H9 (cell line): ENCODE measurements at regions not wholly inside any gene's neighbourhood (a gene's known extent, or its start where the extent isn't known, plus 50 kb on each side); places are given as distances from the start of the nearest gene placed in this dataset.

Source experiments
- DNase-seq: peaks from one replicate; pipeline ENCODE4 v3.0.0-alpha.2; 2017
- H2AFZ ChIP-seq: one replicate; pipeline ENCODE4 v1.6.1; 2013; ENCODE audit warnings: mild to moderate bottlenecking, low read length, control low read depth, moderate library complexity
- H2AK5ac ChIP-seq: 2 replicates; pipeline ENCODE4 v1.6.1; 2013; ENCODE audit warnings: low read length, control low read depth, mixed read lengths; ENCODE audit not compliant: insufficient read length
- H2BK120ac ChIP-seq: one replicate; pipeline ENCODE4 v1.6.1; 2013; ENCODE audit warnings: low read depth, mild to moderate bottlenecking, low read length, control low read depth, inconsistent platforms; ENCODE audit not compliant: poor library complexity, severe bottlenecking
- H2BK12ac ChIP-seq: 2 replicates; pipeline ENCODE4 v1.6.1; 2013; ENCODE audit warnings: low read length, control low read depth, mixed read lengths, low read depth; ENCODE audit not compliant: insufficient read length
- H2BK15ac ChIP-seq: 2 replicates; pipeline ENCODE4 v1.6.1; 2013; ENCODE audit warnings: low read depth, low read length, control low read depth
- H2BK20ac ChIP-seq: one replicate; pipeline ENCODE4 v1.6.1; 2013; ENCODE audit warnings: low read depth, mild to moderate bottlenecking, low read length, control low read depth, inconsistent platforms; ENCODE audit not compliant: poor library complexity, severe bottlenecking
- H2BK5ac ChIP-seq: 2 replicates; pipeline ENCODE4 v1.6.1; 2013; ENCODE audit warnings: low read length, control low read depth, mixed read lengths; ENCODE audit not compliant: insufficient read length
- H3K14ac ChIP-seq: 2 replicates; pipeline ENCODE4 v1.6.1; 2013; ENCODE audit warnings: low read length, control low read depth; ENCODE audit not compliant: insufficient read depth
- H3K18ac ChIP-seq: 2 replicates; pipeline ENCODE4 v1.6.1; 2013; ENCODE audit warnings: low read depth, mild to moderate bottlenecking, mixed read lengths, low read length, control low read depth; ENCODE audit not compliant: insufficient read length
- H3K23ac ChIP-seq: 2 replicates; pipeline ENCODE4 v1.6.1; 2013; ENCODE audit warnings: low read length, control low read depth, mixed read lengths, low read depth; ENCODE audit not compliant: insufficient read length
- H3K23me2 ChIP-seq: 2 replicates; pipeline ENCODE4 v1.6.1; 2013; ENCODE audit warnings: low read depth, mild to moderate bottlenecking, mixed read lengths, low read length, control low read depth; ENCODE audit not compliant: insufficient read length, poor library complexity, severe bottlenecking
- H3K27ac ChIP-seq: 2 replicates; pipeline ENCODE4 v1.5.1; 2013; ENCODE audit warnings: low read length, control low read depth, mixed read lengths, low read depth; ENCODE audit not compliant: insufficient read length
- H3K27me3 ChIP-seq: 2 replicates; pipeline ENCODE4 v1.6.1; 2013; ENCODE audit warnings: low read length, control low read depth, inconsistent platforms; ENCODE audit not compliant: insufficient read depth
- H3K4ac ChIP-seq: 2 replicates; pipeline ENCODE4 v1.6.1; 2013; ENCODE audit warnings: low read depth, mild to moderate bottlenecking, control low read depth, inconsistent platforms, low read length, moderate library complexity
- H3K4me1 ChIP-seq: 2 replicates; pipeline ENCODE4 v1.6.1; 2013; ENCODE audit warnings: low read length, control low read depth, inconsistent platforms; ENCODE audit not compliant: insufficient read depth
- H3K4me2 ChIP-seq: 2 replicates; pipeline ENCODE4 v1.6.1; 2013; ENCODE audit warnings: low read length, control low read depth, mixed read lengths; ENCODE audit not compliant: insufficient read length, insufficient read depth
- H3K56ac ChIP-seq: 2 replicates; pipeline ENCODE4 v1.6.1; 2013; ENCODE audit warnings: low read depth, mild to moderate bottlenecking, mixed read lengths, low read length, control low read depth; ENCODE audit not compliant: insufficient read length
- H3K79me1 ChIP-seq: 2 replicates; pipeline ENCODE4 v1.6.1; 2013; ENCODE audit warnings: low read depth, mild to moderate bottlenecking, moderate library complexity, low read length, control low read depth, inconsistent platforms; ENCODE audit not compliant: insufficient read depth, poor library complexity, severe bottlenecking
- H3K79me2 ChIP-seq: 2 replicates; pipeline ENCODE4 v1.6.1; 2013; ENCODE audit warnings: low read length, control low read depth, inconsistent platforms; ENCODE audit not compliant: insufficient read depth
- H3K9ac ChIP-seq: 2 replicates; pipeline ENCODE4 v1.6.1; 2013; ENCODE audit warnings: low read length, control low read depth, mixed read lengths; ENCODE audit not compliant: insufficient read length; ENCODE audit errors: extremely low read depth
- H3K9me3 ChIP-seq: one replicate; pipeline ENCODE4 v1.6.1; 2013; ENCODE audit warnings: low read depth, low read length, inconsistent platforms; ENCODE audit not compliant: control insufficient read depth
- H3T11ph ChIP-seq: one replicate; pipeline ENCODE4 v1.6.1; 2013; ENCODE audit warnings: mild to moderate bottlenecking, low read length, control low read depth, inconsistent platforms
- H4K20me1 ChIP-seq: one replicate; pipeline ENCODE4 v1.6.1; 2013; ENCODE audit not compliant: control insufficient read depth, insufficient read length, insufficient read depth
- H4K5ac ChIP-seq: 2 replicates; pipeline ENCODE4 v1.6.1; 2013; ENCODE audit warnings: low read depth, mild to moderate bottlenecking, mixed read lengths, low read length, control low read depth; ENCODE audit not compliant: insufficient read length
- H4K8ac ChIP-seq: replicated peaks from 2 replicates; pipeline ENCODE4 v1.6.1; 2013; ENCODE audit warnings: low read length, control low read depth, mixed read lengths, low read depth; ENCODE audit not compliant: insufficient read length
- H4K91ac ChIP-seq: 2 replicates; pipeline ENCODE4 v1.6.1; 2013; ENCODE audit warnings: low read depth, mild to moderate bottlenecking, moderate library complexity, mixed read lengths, low read length, control low read depth; ENCODE audit not compliant: insufficient read length
- H3K27ac Mint-ChIP-seq, 3 experiments: 2 replicates in 2 of 3; 3 replicates in 1 of 3; pipeline ENCODE4 v1.8.0; 2020 to 2021; ENCODE audit warnings: mixed read lengths in 3 of 3, mild to moderate bottlenecking in 1 of 3, moderate library complexity in 1 of 3
- H3K27me3 Mint-ChIP-seq: 2 replicates; pipeline ENCODE4 v1.8.0; 2021; ENCODE audit warnings: low read depth, mild to moderate bottlenecking, moderate library complexity, mixed read lengths
- H3K36me3 Mint-ChIP-seq, 3 experiments: 2 replicates in 2 of 3; 3 replicates in 1 of 3; pipeline ENCODE4 v1.8.0; 2020 to 2021; ENCODE audit warnings: low read depth in 3 of 3, mixed read lengths in 3 of 3; ENCODE audit not compliant: insufficient read depth in 1 of 3
- H3K4me1 Mint-ChIP-seq, 2 experiments: 2 replicates each; pipeline ENCODE4 v1.8.0; 2020; ENCODE audit warnings: mixed read lengths in 2 of 2
- H3K4me3 Mint-ChIP-seq, 2 experiments: 2 replicates in 1 of 2; 3 replicates in 1 of 2; pipeline ENCODE4 v1.8.0; 2020 to 2021; ENCODE audit warnings: mild to moderate bottlenecking in 2 of 2, mixed read lengths in 2 of 2, moderate library complexity in 1 of 2
- H3K9me3 Mint-ChIP-seq, 2 experiments: 2 replicates in 1 of 2; 3 replicates in 1 of 2; pipeline ENCODE4 v1.8.0; 2020; ENCODE audit warnings: mild to moderate bottlenecking in 2 of 2, mixed read lengths in 2 of 2, moderate library complexity in 1 of 2
- WGBS: extraction: QIAGEN DNeasy Blood & Tissue Kit; methylation state at CpG from one replicate; pipeline ENCODE4 v1.1.7; 2013; ENCODE audit warnings: missing lambda C conversion rate, low lambda C conversion rate, mixed read lengths; ENCODE audit not compliant: insufficient read length; ENCODE audit errors: extremely low coverage; 5-methylcytosine and 5-hydroxymethylcytosine counted together
- TF ChIP-seq, protein P1 (sequence below): fragments of 200-600 bp; sonication (generic); conservative IDR thresholded peaks from 3 replicates; pipeline ENCODE4 v1.8.0; 2021; ENCODE audit warnings: antibody characterized with exemption, mild to moderate bottlenecking

DNA sequence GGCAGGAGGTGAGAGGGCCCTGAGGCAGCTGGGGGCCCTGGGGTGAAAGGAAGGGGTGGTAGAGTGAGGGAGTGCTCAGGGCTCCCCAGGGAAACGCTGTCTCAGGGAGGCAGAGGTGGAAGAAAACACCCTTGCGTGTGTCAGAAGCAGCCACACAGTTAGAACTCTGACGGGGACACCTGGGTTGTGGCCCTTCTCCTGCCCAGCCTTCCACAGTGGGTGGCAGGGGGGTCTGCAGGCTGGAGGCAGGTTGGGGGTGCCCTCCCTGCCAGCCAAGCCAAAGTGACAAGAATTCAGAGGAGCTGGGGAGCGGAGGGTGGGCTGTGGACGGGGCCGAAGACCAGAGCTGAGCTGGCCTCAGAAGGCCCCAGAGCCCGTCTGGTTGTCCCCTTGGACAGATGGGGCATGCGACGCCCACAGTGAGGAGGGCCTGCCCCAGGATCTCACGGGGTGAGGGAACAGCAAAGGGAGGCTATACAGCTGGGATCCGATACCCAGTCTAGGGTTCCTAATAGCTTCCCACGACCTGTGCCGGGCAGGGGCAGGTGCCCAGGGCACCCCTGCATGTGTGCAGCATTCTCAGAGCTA is 105.2 kb upstream of the ADRA2C start:
- Mint-ChIP-seq H3K4me3 (no peak overlapping the region), H3K27ac (no peak overlapping the region), H3K9me3 (no peaks in the 10 kb centered on the region; a peak in 2 of 5 replicates), H3K4me1 (peaks cover 8 to 25% of the 10 kb centered on the region in 2 experiments), H3K36me3 (no peaks in the 10 kb centered on the region), H3K27me3 (peaks cover 17% of the 10 kb centered on the region)
- Histone ChIP-seq H2BK5ac (no peak overlapping the region), H3K9me3 (no peaks in the 10 kb centered on the region), H3T11ph (no peak overlapping the region), H2AK5ac (no peak overlapping the region), H3K23ac (no peak overlapping the region), H3K4ac (no peak overlapping the region), H4K5ac (no peak overlapping the region), H2BK12ac (no peak overlapping the region), H2AFZ (no peak overlapping the region), H3K56ac (no peak overlapping the region), H2BK20ac (no peak overlapping the region), H3K9ac (no peak overlapping the region), H3K23me2 (no peaks in the 10 kb centered on the region), H3K4me2 (no peak overlapping the region), H3K27me3 (no peaks in the 10 kb centered on the region), H3K14ac (no peak overlapping the region; the same call in 1 of the 2 replicates), H3K18ac (peak overlapping the region; percentile 4), H3K79me2 (no peaks in the 10 kb centered on the region), H3K27ac (no peak overlapping the region), H4K91ac (no peak overlapping the region), H3K4me1 (0 out of 2 replicates have a peak, but pooled peaks cover 2% of the 10 kb centered on the region), H2BK15ac (no peak overlapping the region), H2BK120ac (no peak overlapping the region), H4K20me1 (no peaks in the 10 kb centered on the region), H3K79me1 (no peaks in the 10 kb centered on the region), H4K8ac (no peak overlapping the region)
- no CpG with 5 or more reads among the region's 13 CpGs for WGBS
- TF ChIP-seq, protein P1, sequence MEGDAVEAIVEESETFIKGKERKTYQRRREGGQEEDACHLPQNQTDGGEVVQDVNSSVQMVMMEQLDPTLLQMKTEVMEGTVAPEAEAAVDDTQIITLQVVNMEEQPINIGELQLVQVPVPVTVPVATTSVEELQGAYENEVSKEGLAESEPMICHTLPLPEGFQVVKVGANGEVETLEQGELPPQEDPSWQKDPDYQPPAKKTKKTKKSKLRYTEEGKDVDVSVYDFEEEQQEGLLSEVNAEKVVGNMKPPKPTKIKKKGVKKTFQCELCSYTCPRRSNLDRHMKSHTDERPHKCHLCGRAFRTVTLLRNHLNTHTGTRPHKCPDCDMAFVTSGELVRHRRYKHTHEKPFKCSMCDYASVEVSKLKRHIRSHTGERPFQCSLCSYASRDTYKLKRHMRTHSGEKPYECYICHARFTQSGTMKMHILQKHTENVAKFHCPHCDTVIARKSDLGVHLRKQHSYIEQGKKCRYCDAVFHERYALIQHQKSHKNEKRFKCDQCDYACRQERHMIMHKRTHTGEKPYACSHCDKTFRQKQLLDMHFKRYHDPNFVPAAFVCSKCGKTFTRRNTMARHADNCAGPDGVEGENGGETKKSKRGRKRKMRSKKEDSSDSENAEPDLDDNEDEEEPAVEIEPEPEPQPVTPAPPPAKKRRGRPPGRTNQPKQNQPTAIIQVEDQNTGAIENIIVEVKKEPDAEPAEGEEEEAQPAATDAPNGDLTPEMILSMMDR: no peak
- DNase-seq: no peak
